ENCODE measurements at regions not wholly inside any gene's neighbourhood (a gene's known extent, or its start where the extent isn't known, plus 50 kb on each side); places are given as distances from the start of the nearest gene placed in this dataset.

- no peak for DNase-seq
Observed at GRCh38 chr4:181692965-181693364, 550.2 kb upstream of the TENM3 start.

- DNase-seq = no peak
Observed at GRCh38 chr4:181693517-181693916, 549.7 kb upstream of the TENM3 start.

DNA sequence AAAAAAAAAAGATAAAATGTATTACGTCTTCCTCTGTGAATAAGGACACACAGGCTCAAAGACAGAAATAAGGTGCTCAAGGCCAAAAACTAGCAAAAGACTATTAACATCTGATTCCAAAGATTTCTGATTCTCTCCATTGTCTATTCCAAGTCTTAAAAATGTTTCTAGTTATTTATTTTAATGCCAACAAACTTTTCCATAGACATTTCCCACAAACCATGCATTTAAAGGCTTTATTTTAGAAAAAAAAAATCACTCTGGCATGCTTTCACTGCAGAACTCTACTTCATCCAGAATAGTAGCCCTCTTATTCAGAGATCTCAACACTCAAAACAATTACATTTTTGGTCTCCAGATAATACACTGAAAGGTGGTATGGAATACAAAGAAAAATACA lies 545.0 kb upstream of the TENM3 start:
- no peak for DNase-seq

- no peak for DNase-seq
Observed at GRCh38 chr4:181701214-181701613, 542.0 kb upstream of the TENM3 start.

DNA sequence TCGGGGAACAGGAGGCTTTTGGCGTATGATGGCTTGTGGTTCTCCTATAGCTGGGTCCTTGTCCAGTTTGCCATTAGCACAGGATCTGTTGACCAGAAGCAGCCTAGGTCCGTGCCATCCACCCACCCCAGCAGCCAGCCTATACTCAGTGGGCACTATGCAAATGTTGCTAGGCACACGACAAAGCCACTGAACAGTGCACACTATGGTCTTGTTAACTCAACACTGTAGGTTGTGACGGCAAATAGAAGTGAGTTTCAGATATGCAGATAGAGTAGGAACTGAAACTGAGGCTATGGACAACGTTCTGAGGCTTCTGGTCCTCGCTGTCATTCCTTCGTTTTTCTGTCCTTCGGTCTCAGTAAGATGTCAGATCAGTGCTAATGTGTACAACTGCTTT lies 541.3 kb upstream of the TENM3 start:
- DNase-seq = no peak

DNA sequence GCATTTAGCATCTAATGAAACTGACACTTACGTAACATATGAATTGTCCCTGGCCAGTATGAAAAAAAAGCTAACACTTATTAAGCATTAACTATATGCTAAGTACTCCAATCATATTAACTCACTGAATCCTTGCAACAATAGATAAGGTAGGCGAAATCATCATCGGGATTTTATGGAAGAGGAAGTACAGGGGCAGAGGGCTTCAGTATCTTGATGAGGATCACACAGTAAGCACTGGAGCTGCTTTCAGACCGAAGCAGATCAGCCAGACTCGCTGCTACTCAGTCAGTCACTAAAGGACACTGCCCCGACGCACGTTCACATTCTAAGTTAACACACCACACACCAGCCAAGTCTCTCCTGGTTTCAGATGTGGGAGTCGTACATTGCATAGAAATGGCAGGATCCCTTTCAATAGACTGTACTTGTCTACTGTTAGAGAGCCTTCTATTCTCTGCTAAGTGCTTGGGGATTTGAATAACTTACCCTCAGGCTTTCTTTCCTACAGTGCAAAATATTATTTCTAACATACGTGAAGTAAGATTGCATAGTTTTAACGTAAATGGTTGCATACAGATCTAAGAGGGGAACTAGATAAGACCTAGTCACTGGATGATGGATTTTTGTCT lies 540.2 kb upstream of the TENM3 start:
- no peak for DNase-seq

GRCh38 chr4:181710143-181710542 lies 533.1 kb upstream of the TENM3 start:
- no peak for DNase-seq

GRCh38 chr4:181711387-181711786 lies 531.8 kb upstream of the TENM3 start:
- DNase-seq = no peak

GRCh38 chr4:181728305-181728966 lies 514.8 kb upstream of the TENM3 start:
- DNase-seq = no peak

DNA sequence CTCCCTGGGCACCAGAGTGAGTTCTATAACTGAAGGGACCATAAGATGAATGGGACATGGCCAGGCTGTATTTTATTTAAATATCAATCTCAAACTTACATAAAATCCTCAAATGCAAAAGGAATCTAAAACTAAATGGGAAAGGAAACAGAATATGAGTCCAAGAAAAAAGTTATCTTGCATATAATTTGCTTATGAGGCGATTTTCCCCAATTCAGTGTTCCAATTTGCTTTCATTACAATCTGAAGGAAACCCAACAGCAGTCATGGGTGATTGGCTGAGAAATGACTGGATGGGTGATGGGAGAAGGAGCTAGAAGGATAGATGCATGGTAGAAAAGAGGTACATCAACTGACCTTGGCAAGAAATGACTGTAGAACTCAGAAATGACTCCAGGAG lies 511.3 kb upstream of the TENM3 start:
- DNase-seq = no peak

GRCh38 chr4:181737744-181738143 lies 505.5 kb upstream of the TENM3 start:
- no peak for DNase-seq

GRCh38 chr4:181739031-181739430 lies 504.2 kb upstream of the TENM3 start:
- no peak for DNase-seq

DNA sequence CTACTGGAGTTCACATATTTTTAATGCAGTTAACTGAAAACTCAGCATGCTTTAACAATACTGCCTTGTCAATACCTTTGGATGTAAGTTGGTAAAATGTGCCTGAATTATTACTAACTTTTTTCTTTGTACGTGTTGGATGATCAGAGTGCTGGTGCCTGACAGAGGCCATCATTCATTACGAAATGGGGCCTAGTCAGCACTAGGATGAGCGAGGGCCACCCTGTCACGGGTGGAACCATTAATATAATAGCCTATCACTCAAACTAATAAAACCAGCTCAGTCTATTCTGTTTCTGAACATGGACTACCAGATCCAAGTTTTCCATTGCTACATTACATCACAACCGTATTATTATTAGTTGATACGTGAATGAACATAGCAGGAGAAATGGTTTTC lies 501.7 kb upstream of the TENM3 start:
- no peak for DNase-seq

DNA sequence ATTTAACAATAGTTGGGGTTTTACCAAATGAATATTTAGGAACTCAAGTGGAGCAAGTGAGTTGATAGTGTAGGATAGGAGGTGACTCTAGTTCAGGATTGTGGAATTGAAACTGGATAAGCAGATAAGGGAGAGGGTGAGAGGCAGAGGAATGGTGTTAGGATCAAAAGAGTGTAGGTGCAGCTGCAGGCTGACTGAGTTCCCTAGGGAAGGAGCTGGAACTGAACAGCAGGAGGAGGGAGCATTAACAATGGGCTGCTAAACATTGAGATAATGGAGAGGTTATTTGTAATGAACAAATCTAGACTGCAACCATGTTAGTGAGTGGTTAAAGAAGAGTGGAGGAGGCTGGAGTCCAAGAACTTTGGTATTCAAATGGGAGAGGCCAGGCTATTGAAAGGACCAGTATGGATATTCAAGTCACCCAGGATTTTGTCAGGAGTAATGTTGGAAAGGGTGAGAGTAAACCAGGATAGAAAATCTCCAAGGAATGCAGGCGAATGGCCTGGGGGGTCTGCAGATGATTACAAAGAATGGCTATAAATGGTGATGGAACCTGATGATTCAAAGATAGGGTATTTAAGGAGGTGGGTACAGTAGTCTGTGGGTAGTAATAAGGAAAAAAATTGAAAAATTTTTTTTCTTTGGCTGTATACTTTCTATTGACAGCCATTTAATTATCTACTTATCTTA lies 497.1 kb upstream of the TENM3 start:
- DNase-seq = no peak

DNA sequence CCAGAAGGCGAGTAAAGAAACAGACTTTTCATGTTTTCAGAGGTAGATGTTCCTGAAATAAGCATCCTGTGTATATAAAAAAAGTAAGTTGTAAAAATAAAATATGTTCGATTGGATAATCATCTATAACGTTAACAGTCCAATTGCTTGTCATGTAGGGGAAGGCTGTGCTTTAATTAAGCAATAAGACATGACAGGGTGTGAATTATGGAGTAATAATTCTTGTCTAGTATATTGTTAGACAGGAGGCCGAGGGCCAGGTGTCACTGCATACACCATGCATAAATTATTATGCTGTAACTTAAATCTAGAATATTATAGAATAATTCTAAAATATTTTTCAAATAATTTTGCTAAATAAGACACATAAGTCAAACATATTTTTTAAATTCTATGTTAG lies 494.6 kb upstream of the TENM3 start:
- no peak for DNase-seq

- DNase-seq = no peak
Observed at GRCh38 chr4:181752516-181752915, 490.7 kb upstream of the TENM3 start.

DNA sequence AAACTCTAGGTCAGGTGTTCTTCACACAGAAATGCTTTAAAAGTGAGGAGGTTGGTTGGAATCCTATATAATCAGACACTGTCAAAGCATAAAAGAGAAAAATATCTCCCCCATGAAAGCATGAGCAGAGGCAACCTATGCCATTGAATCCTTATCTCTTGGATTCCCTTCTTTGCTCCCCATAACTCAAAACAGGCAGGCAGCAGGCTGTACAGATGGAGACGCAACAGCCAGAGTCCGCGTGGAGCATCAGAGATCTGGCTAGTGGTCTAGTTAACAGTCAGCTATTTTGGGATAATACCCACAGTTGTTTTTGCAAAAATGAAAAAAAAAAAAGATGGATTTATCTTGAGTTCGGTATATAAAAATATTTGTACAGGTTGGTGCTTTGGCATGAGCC lies 490.0 kb upstream of the TENM3 start:
- DNase-seq = no peak

- DNase-seq = no peak
Observed at GRCh38 chr4:181755846-181756245, 487.4 kb upstream of the TENM3 start.

DNA sequence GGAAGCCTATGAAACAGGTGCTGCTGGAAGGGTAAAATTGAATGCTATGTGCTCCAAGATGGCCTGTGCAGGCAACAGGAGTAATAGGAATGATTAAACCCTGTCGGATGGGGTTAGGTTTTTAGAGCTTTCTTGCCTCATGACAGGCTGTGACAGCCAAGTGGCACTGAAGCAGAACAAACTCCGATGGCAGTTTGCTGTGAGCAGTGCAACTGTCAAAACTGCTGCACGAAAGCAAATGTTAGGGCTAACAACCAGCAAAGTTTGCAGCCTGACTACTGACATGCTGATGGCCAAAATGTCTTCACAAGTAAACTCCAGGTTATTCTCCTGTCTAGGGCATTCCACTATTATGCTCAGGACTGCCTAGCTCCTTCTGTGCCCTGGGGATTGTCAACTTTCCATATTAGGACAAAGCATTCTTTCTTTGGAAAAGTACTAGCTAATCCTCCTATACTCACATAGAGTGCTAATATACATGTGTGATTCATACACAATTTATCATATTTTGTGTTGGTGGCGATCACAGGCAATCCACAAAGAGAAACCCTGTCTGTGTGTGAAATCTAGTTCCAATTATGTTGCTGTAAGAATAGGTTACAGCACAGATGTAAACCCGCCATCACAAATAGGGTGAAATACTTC lies 486.6 kb upstream of the TENM3 start:
- DNase-seq = no peak

DNA sequence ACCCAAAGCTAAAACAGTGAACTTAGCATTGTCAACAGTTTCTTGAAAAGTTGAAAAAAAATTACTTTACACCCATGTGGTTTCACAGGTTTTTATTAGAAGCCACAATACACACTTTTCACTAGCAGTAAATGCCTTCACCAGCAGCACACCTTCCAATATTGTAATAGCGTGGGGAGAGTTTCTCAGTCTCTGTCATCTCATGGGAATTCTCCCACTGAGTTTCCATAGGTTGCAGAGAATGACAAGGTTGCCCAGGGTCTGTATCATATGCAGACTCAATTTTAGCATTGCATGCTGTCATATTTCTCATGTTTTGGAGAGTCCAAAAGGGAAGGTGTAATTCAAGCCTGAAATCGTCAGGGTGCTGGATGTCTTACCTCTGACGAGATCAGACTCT lies 486.1 kb upstream of the TENM3 start:
- no peak for DNase-seq

- DNase-seq = no peak
Observed at GRCh38 chr4:181757910-181758660, 485.1 kb upstream of the TENM3 start.

- DNase-seq = no peak
Observed at GRCh38 chr4:181760560-181760959, 482.6 kb upstream of the TENM3 start.

DNA sequence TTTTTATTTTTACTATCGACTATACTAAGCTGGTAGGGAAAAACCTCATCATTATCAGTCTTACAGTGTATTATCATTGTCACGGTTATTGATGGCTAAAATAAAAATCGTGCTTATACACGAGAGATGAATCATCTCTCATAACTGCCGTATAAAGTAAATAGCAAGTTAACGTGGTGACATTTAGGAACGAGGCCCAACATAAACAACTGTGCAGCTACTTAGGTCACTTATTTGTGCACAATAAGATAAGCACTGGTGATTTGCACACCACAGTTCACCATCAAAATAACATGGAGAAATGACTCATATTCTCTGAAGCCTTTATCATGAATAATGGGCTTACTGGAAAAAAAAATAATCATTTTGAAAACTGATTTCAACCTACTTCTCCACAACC lies 482.0 kb upstream of the TENM3 start:
- no peak for DNase-seq
